Thyroid gland (tissue), 4 donors: ENCODE measurements at regions not wholly inside any gene's neighbourhood (a gene's known extent, or its start where the extent isn't known, plus 50 kb on each side); places are given as distances from the start of the nearest gene placed in this dataset.

Experiments used
- CTCF ChIP-seq, 6 experiments: fragments of 200-600 bp in 3 of 6; fragments of 450-650 bp in 3 of 6; sonication (generic) in 3 of 6; IDR thresholded peaks; one replicate each; pipeline ENCODE4 v1.5.1; 2016 to 2019; ENCODE audit warnings: antibody characterized with exemption in 6 of 6, mild to moderate bottlenecking in 2 of 6, inconsistent platforms in 1 of 6, moderate library complexity in 1 of 6
- POLR2A ChIP-seq, 2 donors: fragments of 450-650 bp; IDR thresholded peaks; one replicate each; pipeline ENCODE4 v1.6.1; 2017; ENCODE audit warnings: antibody characterized with exemption in 2 of 2, mild to moderate bottlenecking in 2 of 2, moderate library complexity in 1 of 2

- TF ChIP-seq CTCF (IDR thresholded peaks at IDR 0.05) (no peak), POLR2A (IDR thresholded peaks at IDR 0.05) (no peak)
These were observed 384.7 kb downstream of the FIGN start for GRCh38 chr2:163351143-163351542.
